Tibial nerve (tissue), 4 donors: ENCODE measurements at regions not wholly inside any gene's neighbourhood (a gene's known extent, or its start where the extent isn't known, plus 50 kb on each side); places are given as distances from the start of the nearest gene placed in this dataset.

Experiments
- CTCF ChIP-seq, 5 experiments: fragments of 200-600 bp in 3 of 5; fragments of 450-650 bp in 2 of 5; sonication (generic) in 3 of 5; IDR thresholded peaks; one replicate each; pipeline ENCODE4 v1.5.1; 2016 to 2019; ENCODE audit warnings: antibody characterized with exemption in 5 of 5, mild to moderate bottlenecking in 3 of 5, moderate library complexity in 2 of 5
- EP300 ChIP-seq, 2 donors: sonication (generic); formaldehyde crosslinking; IDR thresholded peaks; one replicate each; pipeline ENCODE4 v1.6.1; 2017; ENCODE audit warnings: antibody characterized with exemption in 2 of 2, mild to moderate bottlenecking in 1 of 2

DNA sequence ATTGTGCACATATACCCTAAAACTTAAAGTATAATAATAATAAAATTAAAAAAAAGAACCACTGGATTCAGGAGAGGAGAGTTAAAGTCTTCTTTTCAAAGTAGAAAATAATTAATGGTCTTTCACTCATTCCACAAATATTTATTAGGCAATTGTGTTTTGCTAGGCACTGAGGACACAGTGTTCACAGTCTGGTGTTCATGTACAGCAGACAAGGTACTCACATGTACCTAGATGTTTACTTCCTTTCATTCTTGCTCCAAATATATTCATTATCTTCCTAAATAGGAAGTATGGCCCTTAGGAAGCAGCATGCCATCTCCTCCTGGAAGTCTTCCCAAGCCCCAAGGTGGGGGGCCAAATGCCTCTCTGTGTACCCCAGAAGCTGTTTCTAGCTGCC is 265.0 kb downstream of the NPHP4 start:
- no peak for TF ChIP-seq CTCF (IDR thresholded peaks at IDR 0.05)
- TF ChIP-seq EP300 (IDR thresholded peaks at IDR 0.05): peak; percentile 23 to 49
